GM19468 (cell line): ENCODE measurements at regions not wholly inside any gene's neighbourhood (a gene's known extent, or its start where the extent isn't known, plus 50 kb on each side); places are given as distances from the start of the nearest gene placed in this dataset.

Experiments used
- ATAC-seq: cut with Tn5 transposase; IDR thresholded peaks from one replicate; pipeline ENCODE4 v1.9.1; 2021; ENCODE audit warnings: mild to moderate bottlenecking, moderate library complexity, moderate number of reproducible peaks; ENCODE audit not compliant: unreplicated experiment; ENCODE audit errors: extremely low read depth

GRCh38 chr21:41634858-41635257 is 126.9 kb upstream of the TMPRSS2 start:
- no peak for ATAC-seq

- ATAC-seq = no peak
These were observed 126.3 kb upstream of the TMPRSS2 start for GRCh38 chr21:41634211-41634694.

- ATAC-seq = no peak
These were observed 125.7 kb upstream of the TMPRSS2 start for GRCh38 chr21:41633627-41634026.

- ATAC-seq = no peak
These were observed 125.0 kb upstream of the TMPRSS2 start for GRCh38 chr21:41632748-41633475.

GRCh38 chr21:41631564-41632461 is 123.9 kb upstream of the TMPRSS2 start:
- no peak for ATAC-seq

GRCh38 chr21:41630917-41631316 is 123.0 kb upstream of the TMPRSS2 start:
- ATAC-seq = no peak

- ATAC-seq = no peak
These were observed 122.3 kb upstream of the TMPRSS2 start for GRCh38 chr21:41630249-41630648.

GRCh38 chr21:41628256-41628655 is 120.3 kb upstream of the TMPRSS2 start:
- no peak for ATAC-seq

GRCh38 chr21:41627428-41627827 is 119.5 kb upstream of the TMPRSS2 start:
- ATAC-seq = no peak

GRCh38 chr21:41626021-41626420 is 118.1 kb upstream of the TMPRSS2 start:
- ATAC-seq = no peak

- ATAC-seq = no peak
These were observed 117.5 kb upstream of the TMPRSS2 start for GRCh38 chr21:41625428-41625827.

- ATAC-seq = no peak
These were observed 116.8 kb upstream of the TMPRSS2 start for GRCh38 chr21:41624674-41625310.

- ATAC-seq = no peak
These were observed 116.0 kb upstream of the TMPRSS2 start for GRCh38 chr21:41623945-41624344.

GRCh38 chr21:41622831-41623548 is 115.0 kb upstream of the TMPRSS2 start:
- no peak for ATAC-seq

GRCh38 chr21:41622201-41622600 is 114.2 kb upstream of the TMPRSS2 start:
- ATAC-seq = no peak

- ATAC-seq = no peak
These were observed 113.6 kb upstream of the TMPRSS2 start for GRCh38 chr21:41621513-41621912.

- ATAC-seq = no peak
These were observed 113.0 kb upstream of the TMPRSS2 start for GRCh38 chr21:41620982-41621381.

- ATAC-seq = no peak
These were observed 112.6 kb upstream of the TMPRSS2 start for GRCh38 chr21:41620541-41620940.

- ATAC-seq = no peak
These were observed 108.2 kb upstream of the TMPRSS2 start for GRCh38 chr21:41616031-41616591.

- ATAC-seq = no peak
These were observed 107.7 kb upstream of the TMPRSS2 start for GRCh38 chr21:41615613-41616012.
